ENCODE measurements at regions not wholly inside any gene's neighbourhood (a gene's known extent, or its start where the extent isn't known, plus 50 kb on each side); places are given as distances from the start of the nearest gene placed in this dataset.

GRCh38 chr17:12588531-12588930 is 77.2 kb upstream of the MYOCD start:
- Histone ChIP-seq H3K27ac (no peak overlapping the region), H3K36me3 (ENCODE audit: insufficient read depth, low read length) (no peaks in the 10 kb centered on the region), H3K9ac (ENCODE audit: insufficient read length) (no peak overlapping the region), H3K9me3 (ENCODE audit: low read depth, low read length) (no peaks in the 10 kb centered on the region), H3K4me3 (no peak overlapping the region)
- no peak for DNase-seq (ENCODE audit: low read depth, low spot score)
- no peak for TF ChIP-seq FOXP2 (optimal IDR thresholded peaks at IDR 0.05; ENCODE audit: control extremely low read depth, extremely low read length, insufficient read depth)
- no peak for TF ChIP-seq EZH2 (IDR thresholded peaks at IDR 0.05)
- TF ChIP-seq POLR2AphosphoS5 (IDR thresholded peaks at IDR 0.05; ENCODE audit: borderline replicate concordance, low read depth, low read length) = no peak

DNA sequence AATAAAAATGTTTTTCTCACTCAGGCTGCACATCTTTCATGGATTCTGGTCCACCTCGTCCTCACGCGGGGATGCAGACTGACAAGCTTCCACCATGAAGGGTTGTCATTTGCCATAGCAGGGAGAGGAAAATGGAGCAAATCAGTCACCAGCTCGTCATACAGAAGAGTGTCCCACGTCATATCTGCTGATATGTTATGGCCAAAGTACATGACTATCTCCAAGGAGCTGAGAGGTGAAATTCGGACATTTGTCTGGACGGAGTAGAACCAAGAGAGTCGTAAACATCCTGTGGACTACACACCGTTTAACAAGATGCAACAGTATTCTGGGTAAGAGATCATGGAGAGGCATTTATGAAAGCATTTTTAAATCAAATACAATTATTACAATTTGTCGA is 75.3 kb upstream of the MYOCD start:
- Histone ChIP-seq H3K9ac (ENCODE audit: insufficient read length) (no peak overlapping the region), H3K36me3 (ENCODE audit: insufficient read depth, low read length) (no peaks in the 10 kb centered on the region), H3K27ac (no peak overlapping the region), H3K9me3 (ENCODE audit: low read depth, low read length) (no peaks in the 10 kb centered on the region), H3K4me3 (no peak overlapping the region)
- TF ChIP-seq POLR2AphosphoS5 (IDR thresholded peaks at IDR 0.05; ENCODE audit: borderline replicate concordance, low read depth, low read length) = no peak
- TF ChIP-seq EZH2 (IDR thresholded peaks at IDR 0.05) = no peak
- no peak for TF ChIP-seq FOXP2 (optimal IDR thresholded peaks at IDR 0.05; ENCODE audit: control extremely low read depth, extremely low read length, insufficient read depth)
- no peak for DNase-seq (ENCODE audit: low read depth, low spot score)

- no peak overlapping the region for H3K4me3 ChIP-seq
- no peak for DNase-seq (ENCODE audit: low read depth, low spot score)
- H3K27ac ChIP-seq = no peak overlapping the region
- TF ChIP-seq EZH2 (IDR thresholded peaks at IDR 0.05) = no peak
- TF ChIP-seq FOXP2 (optimal IDR thresholded peaks at IDR 0.05; ENCODE audit: control extremely low read depth, extremely low read length, insufficient read depth) = no peak
- TF ChIP-seq POLR2AphosphoS5 (IDR thresholded peaks at IDR 0.05; ENCODE audit: borderline replicate concordance, low read depth, low read length) = no peak
- no peak overlapping the region for H3K9ac ChIP-seq (ENCODE audit: insufficient read length)
- no peaks in the 10 kb centered on the region for H3K9me3 ChIP-seq (ENCODE audit: low read depth, low read length)
- no peaks in the 10 kb centered on the region for H3K36me3 ChIP-seq (ENCODE audit: insufficient read depth, low read length)
Measured at GRCh38 chr17:12591021-12591735, 74.5 kb upstream of the MYOCD start.

GRCh38 chr17:12592941-12593340 is 72.7 kb upstream of the MYOCD start:
- no peaks in the 10 kb centered on the region for H3K36me3 ChIP-seq (ENCODE audit: insufficient read depth, low read length)
- no peaks in the 10 kb centered on the region for H3K9me3 ChIP-seq (ENCODE audit: low read depth, low read length)
- H3K27ac ChIP-seq = no peak overlapping the region
- no peak overlapping the region for H3K4me3 ChIP-seq
- no peak overlapping the region for H3K9ac ChIP-seq (ENCODE audit: insufficient read length)
- DNase-seq (ENCODE audit: low read depth, low spot score) = no peak
- TF ChIP-seq FOXP2 (optimal IDR thresholded peaks at IDR 0.05; ENCODE audit: control extremely low read depth, extremely low read length, insufficient read depth) (no peak), POLR2AphosphoS5 (IDR thresholded peaks at IDR 0.05; ENCODE audit: borderline replicate concordance, low read depth, low read length) (no peak), EZH2 (IDR thresholded peaks at IDR 0.05) (no peak)

DNA sequence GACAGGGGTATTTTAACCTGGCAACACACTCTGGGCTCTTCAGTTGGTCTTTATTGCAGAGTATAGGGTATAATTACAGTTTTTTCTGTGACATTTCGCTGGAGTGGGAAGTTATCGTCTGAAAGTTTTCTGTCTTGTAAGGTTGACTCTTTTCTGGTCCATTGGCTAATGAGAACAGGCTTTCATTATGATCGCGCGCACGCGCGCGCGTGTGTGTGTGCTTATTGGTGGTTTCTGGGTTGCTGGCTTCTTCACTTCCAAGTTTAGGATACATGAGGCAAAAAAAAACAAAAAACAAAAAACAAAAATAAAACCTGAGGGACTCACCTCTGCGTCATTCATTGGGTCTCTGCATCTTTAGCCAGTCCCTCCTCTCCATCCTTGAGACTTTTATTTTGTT is 68.7 kb upstream of the MYOCD start:
- no peaks in the 10 kb centered on the region for H3K36me3 ChIP-seq (ENCODE audit: insufficient read depth, low read length)
- no peaks in the 10 kb centered on the region for H3K9me3 ChIP-seq (ENCODE audit: low read depth, low read length)
- H3K9ac ChIP-seq (ENCODE audit: insufficient read length) = no peak overlapping the region
- no peak overlapping the region for H3K4me3 ChIP-seq
- DNase-seq (ENCODE audit: low read depth, low spot score) = no peak
- no peak overlapping the region for H3K27ac ChIP-seq
- TF ChIP-seq FOXP2 (optimal IDR thresholded peaks at IDR 0.05; ENCODE audit: control extremely low read depth, extremely low read length, insufficient read depth) (no peak), EZH2 (IDR thresholded peaks at IDR 0.05) (no peak), POLR2AphosphoS5 (IDR thresholded peaks at IDR 0.05; ENCODE audit: borderline replicate concordance, low read depth, low read length) (no peak)

DNA sequence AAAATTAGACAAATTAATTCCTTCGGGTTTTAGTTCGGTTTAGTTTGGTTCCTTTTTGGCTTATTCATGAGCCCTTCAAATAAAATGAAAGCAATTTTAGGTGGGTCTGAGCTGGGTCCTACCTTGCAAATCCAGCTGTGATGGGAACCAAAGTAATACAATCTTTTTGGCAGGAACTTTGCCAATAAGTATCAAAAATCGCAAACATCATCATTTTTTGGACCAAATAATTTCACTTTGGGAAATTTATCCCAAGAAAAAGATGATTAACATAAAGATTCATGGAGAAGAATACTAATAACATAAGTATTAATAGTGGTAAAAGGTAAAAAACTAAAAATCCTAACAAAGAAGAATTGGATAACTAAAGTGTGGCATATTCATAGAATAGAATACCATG is 67.8 kb upstream of the MYOCD start:
- TF ChIP-seq FOXP2 (optimal IDR thresholded peaks at IDR 0.05; ENCODE audit: control extremely low read depth, extremely low read length, insufficient read depth) = no peak
- TF ChIP-seq POLR2AphosphoS5 (IDR thresholded peaks at IDR 0.05; ENCODE audit: borderline replicate concordance, low read depth, low read length) = no peak
- TF ChIP-seq EZH2 (IDR thresholded peaks at IDR 0.05) = no peak
- H3K9me3 ChIP-seq (ENCODE audit: low read depth, low read length) = no peaks in the 10 kb centered on the region
- H3K4me3 ChIP-seq = no peak overlapping the region
- no peak for DNase-seq (ENCODE audit: low read depth, low spot score)
- H3K9ac ChIP-seq (ENCODE audit: insufficient read length) = no peak overlapping the region
- H3K27ac ChIP-seq = no peak overlapping the region
- H3K36me3 ChIP-seq (ENCODE audit: insufficient read depth, low read length) = no peaks in the 10 kb centered on the region

GRCh38 chr17:12599186-12599920 is 66.3 kb upstream of the MYOCD start:
- H3K4me3 ChIP-seq = no peak overlapping the region
- no peak for TF ChIP-seq EZH2 (IDR thresholded peaks at IDR 0.05)
- TF ChIP-seq FOXP2 (optimal IDR thresholded peaks at IDR 0.05; ENCODE audit: control extremely low read depth, extremely low read length, insufficient read depth) = no peak
- no peak for TF ChIP-seq POLR2AphosphoS5 (IDR thresholded peaks at IDR 0.05; ENCODE audit: borderline replicate concordance, low read depth, low read length)

DNA sequence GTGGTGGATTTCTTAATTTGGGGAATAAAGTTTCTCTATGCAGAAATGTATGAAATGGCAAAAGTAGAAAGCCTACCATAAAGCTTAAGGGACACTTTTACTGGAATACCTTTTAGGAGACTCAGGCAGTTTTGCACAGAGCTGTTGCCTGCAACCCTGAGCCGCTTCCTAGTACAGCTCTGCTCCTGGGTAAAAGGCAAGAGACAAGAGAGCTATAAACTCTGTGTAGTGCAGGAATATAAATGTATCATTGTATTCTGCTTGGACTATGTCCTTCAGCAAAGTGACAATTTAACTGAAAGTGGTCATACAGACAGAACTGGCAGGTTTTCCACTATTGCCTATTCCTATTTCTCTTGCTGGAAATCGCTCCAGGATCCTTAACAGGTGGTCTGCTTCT is 65.3 kb upstream of the MYOCD start:
- no peak for DNase-seq (ENCODE audit: low read depth, low spot score)
- H3K27ac ChIP-seq = no peak overlapping the region
- H3K9me3 ChIP-seq (ENCODE audit: low read depth, low read length) = no peaks in the 10 kb centered on the region
- no peak overlapping the region for H3K9ac ChIP-seq (ENCODE audit: insufficient read length)
- TF ChIP-seq FOXP2 (optimal IDR thresholded peaks at IDR 0.05; ENCODE audit: control extremely low read depth, extremely low read length, insufficient read depth) (no peak), EZH2 (IDR thresholded peaks at IDR 0.05) (no peak), POLR2AphosphoS5 (IDR thresholded peaks at IDR 0.05; ENCODE audit: borderline replicate concordance, low read depth, low read length) (no peak)
- no peak overlapping the region for H3K4me3 ChIP-seq
- H3K36me3 ChIP-seq (ENCODE audit: insufficient read depth, low read length) = no peaks in the 10 kb centered on the region

More at GRCh38 chr17:12599186-12599920, 66.3 kb upstream of the MYOCD start:
- no peaks in the 10 kb centered on the region for H3K9me3 ChIP-seq (ENCODE audit: low read depth, low read length)
- no peaks in the 10 kb centered on the region for H3K36me3 ChIP-seq (ENCODE audit: insufficient read depth, low read length)
- no peak overlapping the region for H3K27ac ChIP-seq
- H3K9ac ChIP-seq (ENCODE audit: insufficient read length) = no peak overlapping the region
- no peak for DNase-seq (ENCODE audit: low read depth, low spot score)
